ENCODE measurements at regions not wholly inside any gene's neighbourhood (a gene's known extent, or its start where the extent isn't known, plus 50 kb on each side); places are given as distances from the start of the nearest gene placed in this dataset.

DNA sequence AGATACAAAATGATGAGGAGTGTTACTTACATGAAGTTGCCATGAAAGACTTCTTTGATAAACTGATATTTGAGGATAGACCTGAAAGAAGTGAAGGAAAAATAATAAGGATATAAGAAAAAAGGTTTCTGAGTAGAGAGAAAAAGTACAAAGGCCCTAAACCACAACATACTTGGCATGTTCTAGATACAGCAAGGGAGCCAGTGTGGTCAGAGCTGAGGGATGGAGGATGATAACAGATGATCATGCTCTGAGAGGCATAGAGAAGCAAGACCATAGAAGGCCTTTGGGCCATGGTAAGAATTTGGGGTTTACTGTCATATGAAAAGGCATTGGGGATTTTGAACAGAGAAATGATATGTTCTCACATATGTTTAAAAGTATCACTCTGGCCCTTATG is 424.1 kb upstream of the CHST9 start:
- intact Hi-C loops (cut with DNase I, micrococcal nuclease), result loop anchor here (10.0 kb wide), 2 partner anchors 576 to 584 kb away; no protein-coding TSS in a partner anchor
- no peak for DNase-seq
- no peak for ATAC-seq

GRCh38 chr18:27608742-27609141 is 423.6 kb upstream of the CHST9 start:
- intact Hi-C loops (cut with DNase I, micrococcal nuclease), result loop anchor here (10.0 kb wide), 2 partner anchors 576 to 584 kb away; no protein-coding TSS in a partner anchor
- ATAC-seq (no peak), DNase-seq (peak in 1 of 2 donors; percentile 3)

DNA sequence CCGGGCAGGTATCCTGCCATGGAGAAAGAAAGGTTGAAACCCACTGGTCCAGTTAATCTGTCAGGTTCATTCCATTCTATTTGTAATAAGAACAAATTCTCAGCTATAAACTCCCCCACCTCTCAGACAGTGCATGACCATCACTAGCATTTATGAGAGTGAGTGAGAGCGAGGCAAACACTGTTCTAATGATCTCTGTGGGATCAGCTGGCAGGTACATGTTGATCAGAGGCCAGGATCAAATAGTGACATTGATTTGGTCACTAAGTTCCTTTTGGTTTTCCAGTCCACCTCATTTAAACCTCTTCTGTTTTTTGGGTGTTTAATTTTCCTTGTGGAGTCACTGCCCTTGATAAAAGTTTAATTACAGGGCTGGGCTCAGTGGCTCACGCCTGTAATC is 423.1 kb upstream of the CHST9 start:
- ATAC-seq (no peak), DNase-seq (no peak)
- intact Hi-C loops (cut with DNase I, micrococcal nuclease), result loop anchor here (10.0 kb wide), 2 partner anchors 577 to 583 kb away; no protein-coding TSS in a partner anchor

GRCh38 chr18:27606741-27607140 is 421.6 kb upstream of the CHST9 start:
- ATAC-seq, result no peak

GRCh38 chr18:27605107-27605834 is 420.2 kb upstream of the CHST9 start:
- peak; percentile 72 for ATAC-seq
- intact Hi-C loops (cut with DNase I, micrococcal nuclease), result loop anchor here (10.0 kb wide), 2 partner anchors 580 kb away; no protein-coding TSS in a partner anchor
- DNase-seq, result peak; percentile 17 to 23

More at GRCh38 chr18:27606741-27607140, 421.6 kb upstream of the CHST9 start:
- DNase-seq, result no peak
- intact Hi-C loops (cut with DNase I, micrococcal nuclease), result loop anchor here (10.0 kb wide), 2 partner anchors 578 to 582 kb away; no protein-coding TSS in a partner anchor

GRCh38 chr18:27604583-27604982 is 419.5 kb upstream of the CHST9 start:
- intact Hi-C loops (cut with DNase I, micrococcal nuclease), result loop anchor here (5.0 to 10.0 kb wide), 3 partner anchors 580 to 587 kb away; no protein-coding TSS in a partner anchor
- DNase-seq (no peak), ATAC-seq (no peak)

DNA sequence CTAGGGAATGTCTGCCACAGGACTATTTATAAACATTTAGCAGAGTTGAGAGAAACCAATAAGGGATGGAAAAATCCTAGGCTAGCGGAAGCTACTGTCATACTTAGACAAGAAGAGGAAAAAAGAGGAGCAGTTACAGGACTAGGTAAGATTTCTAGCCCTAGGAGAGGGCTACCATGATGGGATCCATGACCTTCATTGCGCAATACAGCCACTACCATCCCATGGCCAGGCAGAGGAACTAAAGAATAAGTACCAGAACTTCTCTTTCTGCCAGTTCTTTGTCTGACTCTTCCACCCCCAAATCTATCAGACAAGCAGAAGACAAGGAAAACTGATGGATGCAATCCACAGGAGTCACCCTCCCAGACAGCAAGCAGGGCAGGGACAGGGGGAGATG is 417.0 kb upstream of the CHST9 start:
- no peak for DNase-seq
- no peak for ATAC-seq
- intact Hi-C loops (cut with DNase I, micrococcal nuclease), result loop anchor here (5.0 to 10.0 kb wide), 3 partner anchors 577 to 585 kb away; no protein-coding TSS in a partner anchor

DNA sequence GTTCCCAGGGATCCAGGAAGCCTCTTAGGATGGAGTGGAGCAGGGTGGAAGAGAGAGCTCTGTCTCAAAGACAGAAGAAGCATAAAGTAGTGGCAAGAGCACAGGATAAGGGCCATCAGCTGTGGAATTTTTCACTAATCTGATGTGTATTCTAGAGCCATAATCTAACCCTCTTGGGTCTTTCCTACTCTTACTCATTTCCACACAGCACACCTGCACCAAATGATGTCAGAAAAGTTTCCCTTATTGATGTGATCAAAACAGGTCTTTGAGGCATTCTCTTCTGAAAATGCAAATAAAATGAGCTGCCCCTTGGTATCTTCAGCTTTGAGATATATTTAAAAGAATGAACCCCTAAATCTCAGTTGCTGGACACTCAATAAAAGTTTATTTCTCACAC is 415.1 kb upstream of the CHST9 start:
- intact Hi-C loops (cut with DNase I, micrococcal nuclease), result loop anchor here (5.0 to 10.0 kb wide), 3 partner anchors 575 to 585 kb away; no protein-coding TSS in a partner anchor
- ATAC-seq, result no peak

DNA sequence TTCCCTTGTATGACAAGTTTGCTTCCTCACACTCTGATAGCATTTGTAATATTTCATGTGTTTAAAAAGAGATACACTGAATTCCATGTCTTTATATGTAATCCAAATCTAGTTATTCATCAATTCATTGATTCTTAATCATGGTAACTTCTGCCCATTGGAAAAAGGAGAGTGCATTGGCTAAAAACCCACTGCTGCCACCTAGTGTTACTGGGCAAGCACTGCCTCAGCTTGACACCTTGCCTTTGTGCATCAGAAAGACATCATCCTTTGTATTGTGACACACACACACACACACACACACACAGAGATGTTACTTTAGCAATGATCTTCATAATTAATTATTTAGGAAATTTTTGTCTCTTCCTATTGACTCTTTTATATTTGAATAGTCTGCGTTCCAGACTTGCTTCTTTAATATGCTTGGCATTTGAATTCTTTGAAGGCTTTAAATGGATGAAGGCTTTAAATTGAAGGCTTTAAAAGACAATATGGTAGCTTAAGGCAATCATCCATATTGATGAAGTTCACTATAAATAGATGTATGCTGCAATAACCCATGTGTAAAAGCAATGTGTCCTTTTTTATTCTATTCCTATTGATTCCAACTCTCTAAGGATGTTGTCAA is 414.2 kb upstream of the CHST9 start:
- DNase-seq (peak in 1 of 2 donors; percentile 31), ATAC-seq (peak; percentile 59)
- intact Hi-C loops (cut with DNase I, micrococcal nuclease), result loop anchor here in 1 of 2 donors (5.0 to 10.0 kb wide), 2 partner anchors 237 to 785 kb away; no protein-coding TSS in a partner anchor

More for the DNA sequence above, 415.1 kb upstream of the CHST9 start:
- DNase-seq, result no peak

- intact Hi-C loops (cut with DNase I, micrococcal nuclease), result loop anchor here in 1 of 2 donors (5.0 to 10.0 kb wide), 2 partner anchors 233 to 780 kb away; no protein-coding TSS in a partner anchor
Observed at GRCh38 chr18:27595113-27595838, 410.2 kb upstream of the CHST9 start.

GRCh38 chr18:27585602-27586173 is 400.6 kb upstream of the CHST9 start:
- peak; percentile 91 for ATAC-seq
- intact Hi-C loops (cut with DNase I, micrococcal nuclease), result no loop called here
- DNase-seq, result peak; percentile 14 to 28

More at GRCh38 chr18:27595113-27595838, 410.2 kb upstream of the CHST9 start:
- no peak for DNase-seq
- no peak for ATAC-seq

DNA sequence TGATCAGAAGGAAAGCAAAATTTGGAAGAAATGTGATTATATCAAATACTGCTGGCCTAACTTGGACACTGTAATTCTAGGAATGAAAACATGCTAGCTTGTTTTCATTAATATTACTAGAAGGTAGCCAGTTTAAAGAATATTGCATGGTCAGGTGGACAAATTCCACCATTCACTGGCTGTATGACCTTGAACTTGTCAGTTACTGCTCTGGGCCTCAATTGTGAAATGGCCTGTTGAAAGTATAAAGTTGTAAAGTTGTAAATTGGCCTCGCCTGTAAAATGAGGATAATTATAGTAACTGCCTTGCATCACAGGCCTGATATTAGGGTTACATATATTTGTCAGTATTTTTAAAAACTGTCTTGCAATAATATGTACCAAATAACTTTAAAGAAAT is 398.4 kb upstream of the CHST9 start:
- no peak for ATAC-seq

GRCh38 chr18:27582760-27583412 is 397.8 kb upstream of the CHST9 start:
- DNase-seq (no peak), ATAC-seq (no peak)
- intact Hi-C loops (cut with DNase I, micrococcal nuclease), result no loop called here

More for the DNA sequence above, 398.4 kb upstream of the CHST9 start:
- no peak for DNase-seq
- intact Hi-C loops (cut with DNase I, micrococcal nuclease), result no loop called here

GRCh38 chr18:27581296-27581904 is 396.3 kb upstream of the CHST9 start:
- DNase-seq, result no peak
- ATAC-seq, result no peak
- intact Hi-C loops (cut with DNase I, micrococcal nuclease), result no loop called here

DNA sequence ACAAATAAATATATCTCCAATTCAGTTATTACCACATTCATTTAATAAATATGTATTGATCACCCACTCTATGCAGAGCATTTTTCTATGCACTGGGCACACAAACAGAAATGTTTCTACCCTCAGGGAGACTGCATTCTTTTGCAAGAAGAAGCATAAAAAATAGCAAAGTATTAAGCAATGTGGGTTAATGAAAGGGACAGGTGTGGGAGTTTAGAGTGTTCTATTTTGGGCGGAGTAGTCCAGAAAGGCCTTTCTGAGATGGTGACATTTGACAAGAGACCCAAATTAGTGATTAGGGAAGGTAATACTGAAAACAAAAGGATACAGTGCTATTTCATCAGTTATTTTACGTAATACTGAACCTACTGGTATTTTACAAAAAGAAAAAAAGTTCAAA is 394.3 kb upstream of the CHST9 start:
- ATAC-seq (no peak), DNase-seq (no peak)
- intact Hi-C loops (cut with DNase I, micrococcal nuclease), result no loop called here

- ATAC-seq (no peak), DNase-seq (no peak)
- intact Hi-C loops (cut with DNase I, micrococcal nuclease), result no loop called here
Observed at GRCh38 chr18:27577752-27578151, 392.6 kb upstream of the CHST9 start.

- DNase-seq, result no peak
- ATAC-seq, result no peak
- intact Hi-C loops (cut with DNase I, micrococcal nuclease), result no loop called here
Observed at GRCh38 chr18:27577265-27577664, 392.2 kb upstream of the CHST9 start.

- intact Hi-C loops (cut with DNase I, micrococcal nuclease), result no loop called here
- ATAC-seq, result no peak
- no peak for DNase-seq
Observed at GRCh38 chr18:27567434-27567833, 382.3 kb upstream of the CHST9 start.

All from left colon (tissue), 2 donors.